ENCODE measurements at regions not wholly inside any gene's neighbourhood (a gene's known extent, or its start where the extent isn't known, plus 50 kb on each side); places are given as distances from the start of the nearest gene placed in this dataset.

DNA sequence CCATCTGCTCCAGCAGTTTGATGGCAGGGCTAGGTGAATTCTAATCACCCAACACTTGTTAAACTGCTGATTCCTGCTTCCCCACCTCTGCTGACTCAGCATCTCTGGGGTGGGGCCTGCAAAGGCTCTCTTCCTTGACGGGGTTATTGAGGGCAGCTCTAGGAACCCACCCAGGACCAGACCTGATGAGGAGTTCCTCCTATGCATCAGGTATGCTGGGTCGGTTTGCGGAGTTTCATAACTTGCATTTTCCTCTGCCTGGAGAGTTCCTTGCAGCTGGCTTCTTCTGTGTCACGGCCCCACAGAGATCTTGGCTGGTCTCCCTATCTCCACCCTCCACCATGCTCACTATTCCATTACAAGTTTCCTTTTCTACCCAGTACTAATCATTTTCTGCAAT, 93.4 kb upstream of the CCL2 start:
- DNase-seq (ENCODE audit: low read depth, low spot score) (no peak), FAIRE-seq (no peak)
- ChIA-PET POLR2A (no interaction called here), CTCF (interaction anchor here (1.0 to 1.6 kb wide), 2 partner anchors 9 kb away, joined by 3 to 19 read pairs; no protein-coding TSS in a partner anchor)
- H2AFZ ChIP-seq (ENCODE audit: low read depth, low read length) = no peak overlapping the region
- dilution Hi-C loops (cut with MboI; ENCODE audit: extremely low pct_ligation_motif_present, low sequenced_read_pairs) (no loop called here), intact Hi-C loops (cut with micrococcal nuclease) (no loop called here)
- H3K9me3 ChIP-seq (replicated peaks; ENCODE audit: control insufficient read depth, insufficient read depth, low read length) = no peaks in the 10 kb centered on the region
- H3K9ac ChIP-seq (replicated peaks; ENCODE audit: extremely low read depth, insufficient read depth, low read length) = no peak overlapping the region
- no peak overlapping the region for H3K4me3 ChIP-seq (replicated peaks in 1 of 3; ENCODE audit: insufficient read depth in 1 of 3, low read depth in 1 of 3, low read length in 3 of 3)
- H3K27ac ChIP-seq (ENCODE audit: insufficient read depth, low read depth, low read length) = no peak overlapping the region
- H3K27me3 ChIP-seq (ENCODE audit: control insufficient read depth in 2 of 2, insufficient read depth in 2 of 2, low read length in 2 of 2) = peaks cover 27 to 29% of the 10 kb centered on the region in 2 experiments
- H3K79me2 ChIP-seq (ENCODE audit: control insufficient read depth, insufficient read depth, low read length) = no peaks in the 10 kb centered on the region
- no peaks in the 10 kb centered on the region for H4K20me1 ChIP-seq (replicated peaks; ENCODE audit: control insufficient read depth, extremely low read depth, insufficient read depth, low read length)
- no peaks in the 10 kb centered on the region for H3K9me1 ChIP-seq (replicated peaks; ENCODE audit: control insufficient read depth, extremely low read depth, insufficient read depth, low read length)
- BruUV-seq (replicated peaks) = no TSS peak
- no peaks in the 10 kb centered on the region for H3K4me1 ChIP-seq (ENCODE audit: control insufficient read depth, extremely low read depth, insufficient read depth, low read length)
- H3K4me2 ChIP-seq (ENCODE audit: insufficient read depth, low read length) = no peak overlapping the region
- TF ChIP-seq, protein P1, sequence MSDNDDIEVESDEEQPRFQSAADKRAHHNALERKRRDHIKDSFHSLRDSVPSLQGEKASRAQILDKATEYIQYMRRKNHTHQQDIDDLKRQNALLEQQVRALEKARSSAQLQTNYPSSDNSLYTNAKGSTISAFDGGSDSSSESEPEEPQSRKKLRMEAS (IDR thresholded peaks at IDR 0.05; ENCODE audit: insufficient read depth, insufficient read length) = no peak
- TF ChIP-seq MYC (IDR thresholded peaks at IDR 0.05; ENCODE audit: low read depth, low read length) = no peak
- H3K36me3 ChIP-seq (ENCODE audit: control insufficient read depth in 2 of 2, extremely low read depth in 1 of 2, insufficient read depth in 2 of 2, low read length in 2 of 2) = no peaks in the 10 kb centered on the region

GRCh38 chr17:34163123-34163522, 92.0 kb upstream of the CCL2 start:
- dilution Hi-C loops (cut with MboI; ENCODE audit: extremely low pct_ligation_motif_present, low sequenced_read_pairs) = no loop called here
- intact Hi-C loops (cut with micrococcal nuclease) = no loop called here

More at GRCh38 chr17:34163123-34163522, 92.0 kb upstream of the CCL2 start:
- Histone ChIP-seq H3K9ac (replicated peaks; ENCODE audit: extremely low read depth, insufficient read depth, low read length) (no peak overlapping the region), H3K79me2 (ENCODE audit: control insufficient read depth, insufficient read depth, low read length) (no peaks in the 10 kb centered on the region), H3K4me2 (ENCODE audit: insufficient read depth, low read length) (no peak overlapping the region), H3K4me3 (replicated peaks in 1 of 3; ENCODE audit: insufficient read depth in 1 of 3, low read depth in 1 of 3, low read length in 3 of 3) (no peak overlapping the region), H4K20me1 (replicated peaks; ENCODE audit: control insufficient read depth, extremely low read depth, insufficient read depth, low read length) (no peaks in the 10 kb centered on the region), H3K36me3 (ENCODE audit: control insufficient read depth in 2 of 2, extremely low read depth in 1 of 2, insufficient read depth in 2 of 2, low read length in 2 of 2) (no peaks in the 10 kb centered on the region), H3K9me1 (replicated peaks; ENCODE audit: control insufficient read depth, extremely low read depth, insufficient read depth, low read length) (no peaks in the 10 kb centered on the region), H3K27ac (ENCODE audit: insufficient read depth, low read depth, low read length) (no peak overlapping the region), H3K27me3 (ENCODE audit: control insufficient read depth in 2 of 2, insufficient read depth in 2 of 2, low read length in 2 of 2) (peaks cover 17 to 21% of the 10 kb centered on the region in 2 experiments), H3K9me3 (replicated peaks; ENCODE audit: control insufficient read depth, insufficient read depth, low read length) (no peaks in the 10 kb centered on the region), H3K4me1 (ENCODE audit: control insufficient read depth, extremely low read depth, insufficient read depth, low read length) (no peaks in the 10 kb centered on the region), H2AFZ (ENCODE audit: low read depth, low read length) (no peak overlapping the region)
- no peak for DNase-seq (ENCODE audit: low read depth, low spot score)
- BruUV-seq (replicated peaks) = no TSS peak
- no peak for FAIRE-seq
- no peak for TF ChIP-seq MYC (IDR thresholded peaks at IDR 0.05; ENCODE audit: low read depth, low read length)
- TF ChIP-seq EZH2 (IDR thresholded peaks at IDR 0.05; ENCODE audit: borderline replicate concordance, low read depth, low read length, severe bottlenecking) = no peak
- no peak for TF ChIP-seq POLR2A (IDR thresholded peaks at IDR 0.05; ENCODE audit: low read depth, low read length)
- TF ChIP-seq JUN (IDR thresholded peaks at IDR 0.05; ENCODE audit: borderline replicate concordance, insufficient read depth, insufficient read length, low read depth) = no peak
- TF ChIP-seq FOS (IDR thresholded peaks at IDR 0.05; ENCODE audit: borderline replicate concordance, insufficient read depth, low read length) = no peak
- ChIA-PET POLR2A (no interaction called here), CTCF (interaction anchor here (1.6 kb wide), 1 partner anchor 8 kb away, joined by 19 read pairs; no protein-coding TSS in a partner anchor)

All from endothelial cell of umbilical vein (primary cell).